ENCODE measurements at regions not wholly inside any gene's neighbourhood (a gene's known extent, or its start where the extent isn't known, plus 50 kb on each side); places are given as distances from the start of the nearest gene placed in this dataset.

DNA sequence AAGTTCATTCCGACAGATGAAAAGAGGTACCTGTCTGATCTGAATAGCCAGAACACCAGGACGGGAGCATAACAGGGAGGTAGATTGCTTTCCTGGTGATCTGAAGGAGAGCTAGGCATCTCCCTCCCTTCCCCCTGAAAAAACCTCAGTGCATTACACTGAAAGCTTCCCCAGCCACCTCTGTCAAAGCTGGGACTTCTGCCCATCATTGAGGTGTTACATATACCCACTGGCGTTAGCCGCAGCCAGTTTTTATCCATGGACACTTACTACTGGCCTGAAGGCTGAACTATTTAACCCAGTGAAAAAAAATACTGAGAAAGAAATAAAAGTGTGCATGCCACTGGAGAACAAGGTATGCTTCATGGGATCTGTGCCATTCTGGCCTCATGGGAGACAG, 568.3 kb upstream of the ADAMTS5 start:
- TF ChIP-seq POLR2A (IDR thresholded peaks at IDR 0.05) (no peak), CTCF (IDR thresholded peaks at IDR 0.05) (no peak)

All from uterus (tissue), 2 donors.